Astrocyte of the spinal cord (primary cell): ENCODE measurements at regions not wholly inside any gene's neighbourhood (a gene's known extent, or its start where the extent isn't known, plus 50 kb on each side); places are given as distances from the start of the nearest gene placed in this dataset.
"Not testable (repeated sequence)": the region's sequence is repeated elsewhere in the genome, so short reads cannot be mapped to it uniquely, and the experiment has no call there.

Source experiments
- DNase-seq: peaks from one replicate; pipeline ENCODE4 v3.0.0; 2011; ENCODE audit warnings: low read depth, low spot score
- H3K4me3 ChIP-seq: 2 replicates; pipeline ENCODE4 v1.5.1; 2011; ENCODE audit warnings: low read depth, mild to moderate bottlenecking, low read length, moderate library complexity
- CTCF ChIP-seq: IDR thresholded peaks from 2 replicates; pipeline ENCODE4 v1.5.1; 2012; ENCODE audit warnings: low read depth, mild to moderate bottlenecking, low read length, inconsistent platforms
- in situ Hi-C: cut with HindIII; loops from 2 replicates; pipeline ENCODE4 v1.10.0; 2017; ENCODE audit warnings: low sequenced_read_pairs

GRCh38 chr13:68551701-68552522, 1321.8 kb upstream of the PCDH9 start:
- TF ChIP-seq CTCF, result no peak
- peak; percentile 14 for DNase-seq
- H3K4me3 ChIP-seq, result no peak overlapping the region
- in situ Hi-C loops, result no loop called here

GRCh38 chr13:68550330-68550729, 1320.2 kb upstream of the PCDH9 start:
- DNase-seq, result no peak

GRCh38 chr13:68540244-68540643, 1310.1 kb upstream of the PCDH9 start:
- in situ Hi-C loops, result no loop called here
- H3K4me3 ChIP-seq, result no peak overlapping the region
- no peak for TF ChIP-seq CTCF
- no peak for DNase-seq

More at GRCh38 chr13:68550330-68550729, 1320.2 kb upstream of the PCDH9 start:
- no peak for TF ChIP-seq CTCF
- H3K4me3 ChIP-seq, result no peak overlapping the region
- in situ Hi-C loops, result no loop called here

GRCh38 chr13:68535329-68535728, 1305.2 kb upstream of the PCDH9 start:
- DNase-seq, result no peak
- TF ChIP-seq CTCF, result no peak
- H3K4me3 ChIP-seq, result no peak overlapping the region
- in situ Hi-C loops, result no loop called here

GRCh38 chr13:68527167-68527566, 1297.0 kb upstream of the PCDH9 start:
- H3K4me3 ChIP-seq, DNase-seq, in situ Hi-C loops: not testable (repeated sequence)

- no peak for DNase-seq
- in situ Hi-C loops, result no loop called here
- no peak for TF ChIP-seq CTCF
- no peak overlapping the region for H3K4me3 ChIP-seq
Observed at GRCh38 chr13:68523838-68524424, 1293.8 kb upstream of the PCDH9 start.

GRCh38 chr13:68522184-68522583, 1292.0 kb upstream of the PCDH9 start:
- no peak for DNase-seq
- in situ Hi-C loops, result no loop called here
- no peak overlapping the region for H3K4me3 ChIP-seq
- no peak for TF ChIP-seq CTCF
